Keratinocyte (primary cell): ENCODE measurements at regions not wholly inside any gene's neighbourhood (a gene's known extent, or its start where the extent isn't known, plus 50 kb on each side); places are given as distances from the start of the nearest gene placed in this dataset.

Experiments
- DNase-seq: peaks from one replicate; pipeline ENCODE4 v3.0.0-alpha.2; 2011; ENCODE audit warnings: low read depth, missing footprints, low spot score
- FAIRE-seq: peaks from 2 replicates; lab custom pipeline; 2011; peaks lifted over from hg19 to GRCh38; lab: Jason Lieb, UNC
- H2AFZ ChIP-seq: 2 replicates; pipeline ENCODE4 v1.6.0; 2012; ENCODE audit warnings: low read length, control low read depth, inconsistent platforms; ENCODE audit not compliant: control insufficient read depth
- H3K27ac ChIP-seq: 2 replicates; pipeline ENCODE4 v1.5.1; 2011; ENCODE audit warnings: low read length; ENCODE audit not compliant: control insufficient read depth, insufficient read depth
- H3K27me3 ChIP-seq: 3 replicates; pipeline ENCODE4 v1.6.0; 2011; ENCODE audit warnings: low read length; ENCODE audit not compliant: control insufficient read depth, insufficient read depth; ENCODE audit errors: extremely low read depth
- H3K36me3 ChIP-seq, 2 experiments: 2 replicates in 1 of 2; 3 replicates in 1 of 2; pipeline ENCODE4 v1.5.1; 2011; ENCODE audit warnings: low read length in 2 of 2, mild to moderate bottlenecking in 1 of 2; ENCODE audit not compliant: control insufficient read depth in 2 of 2, insufficient read depth in 2 of 2; ENCODE audit errors: extremely low read depth in 1 of 2
- H3K4me1 ChIP-seq: 3 replicates; pipeline ENCODE4 v1.5.1; 2011; ENCODE audit warnings: low read length; ENCODE audit not compliant: control insufficient read depth, insufficient read depth; ENCODE audit errors: extremely low read depth
- H3K4me2 ChIP-seq: 3 replicates; pipeline ENCODE4 v1.6.0; 2011; ENCODE audit warnings: low read depth, low read length; ENCODE audit not compliant: control insufficient read depth, insufficient read depth; ENCODE audit errors: extremely low read depth
- H3K4me3 ChIP-seq, 3 experiments: fragments of 200-600 bp in 1 of 3; sonication (generic) in 1 of 3; 2 replicates in 2 of 3; 3 replicates in 1 of 3; pipeline ENCODE4 v1.5.1; 2011 to 2016; ENCODE audit warnings: low read length in 3 of 3, mild to moderate bottlenecking in 3 of 3, control low read depth in 2 of 3, inconsistent platforms in 1 of 3, low read depth in 1 of 3, mixed read lengths in 1 of 3, mixed run types in 1 of 3, moderate library complexity in 1 of 3; ENCODE audit not compliant: control insufficient read depth in 2 of 3, insufficient read depth in 2 of 3; ENCODE audit errors: extremely low read depth in 1 of 3
- H3K79me2 ChIP-seq: 2 replicates; pipeline ENCODE4 v1.6.0; 2012; ENCODE audit warnings: low read length; ENCODE audit not compliant: control insufficient read depth, insufficient read depth
- H3K9ac ChIP-seq: 3 replicates; pipeline ENCODE4 v1.6.0; 2011; ENCODE audit warnings: low read length; ENCODE audit not compliant: control insufficient read depth, insufficient read depth; ENCODE audit errors: extremely low read depth
- H3K9me1 ChIP-seq: 3 replicates; pipeline ENCODE4 v1.6.0; 2011; ENCODE audit warnings: low read length; ENCODE audit not compliant: control insufficient read depth, insufficient read depth; ENCODE audit errors: extremely low read depth
- H3K9me3 ChIP-seq: 2 replicates; pipeline ENCODE4 v1.5.1; 2012; ENCODE audit warnings: low read depth, low read length; ENCODE audit not compliant: control insufficient read depth
- H4K20me1 ChIP-seq: 3 replicates; pipeline ENCODE4 v1.6.0; 2011; ENCODE audit warnings: low read length; ENCODE audit not compliant: control insufficient read depth, insufficient read depth; ENCODE audit errors: extremely low read depth
- EZH2 ChIP-seq: IDR thresholded peaks from one replicate; pipeline ENCODE4 v1.6.1; 2012; ENCODE audit warnings: inconsistent platforms, mild to moderate bottlenecking, low read length, moderate library complexity
- dilution Hi-C: fragments of 300-500 bp; cut with MboI; formaldehyde crosslinking; loops from one replicate; pipeline ENCODE4 v1.7.0; 2020; ENCODE audit warnings: low sequenced_read_pairs; ENCODE audit not compliant: extremely low pct_ligation_motif_present
- TF ChIP-seq, protein P1 (sequence below), 3 experiments: IDR thresholded peaks in 1 of 3; conservative IDR thresholded peaks in 1 of 3; optimal IDR thresholded peaks in 1 of 3; 2 replicates in 2 of 3; 3 replicates in 1 of 3; pipeline versions ENCODE3 to v1.5.1; 2011; ENCODE audit warnings: low read length in 3 of 3, mild to moderate bottlenecking in 3 of 3, moderate library complexity in 2 of 3, control low read depth in 1 of 3, inconsistent platforms in 1 of 3; ENCODE audit not compliant: insufficient read depth in 2 of 3; ENCODE audit errors: extremely low read depth in 1 of 3

DNA sequence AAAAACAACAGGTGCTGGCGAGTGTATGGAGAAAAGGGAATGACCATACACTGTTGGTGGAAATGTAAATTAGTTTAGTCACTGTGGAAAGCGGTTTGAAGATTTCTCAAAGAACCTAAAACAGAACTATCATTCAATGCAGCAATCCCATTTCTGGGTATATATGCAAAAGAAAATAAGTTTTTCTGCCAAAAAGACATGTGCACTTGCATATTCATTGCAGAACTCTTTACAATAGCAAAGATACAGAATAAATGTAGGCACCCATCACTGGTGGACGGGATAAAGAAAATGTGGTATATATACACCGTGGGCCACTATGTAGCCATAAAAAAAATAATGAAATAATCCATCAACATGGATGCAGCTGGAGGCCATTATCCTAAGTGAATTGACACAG lies 105.1 kb upstream of the FSTL5 start:
- Histone ChIP-seq H3K79me2 (no peaks in the 10 kb centered on the region), H3K27me3 (no peaks in the 10 kb centered on the region), H3K4me1 (no peaks in the 10 kb centered on the region), H3K9me3 (peaks cover 2% of the 10 kb centered on the region), H3K36me3 (no peaks in the 10 kb centered on the region), H2AFZ (no peak overlapping the region), H3K9ac (no peak overlapping the region), H3K9me1 (no peaks in the 10 kb centered on the region), H4K20me1 (no peaks in the 10 kb centered on the region), H3K4me3 (no peak overlapping the region), H3K27ac (no peak overlapping the region), H3K4me2 (no peak overlapping the region)
- DNase-seq (no peak), FAIRE-seq (no peak)
- dilution Hi-C loops, result no loop called here
- TF ChIP-seq, protein P1, sequence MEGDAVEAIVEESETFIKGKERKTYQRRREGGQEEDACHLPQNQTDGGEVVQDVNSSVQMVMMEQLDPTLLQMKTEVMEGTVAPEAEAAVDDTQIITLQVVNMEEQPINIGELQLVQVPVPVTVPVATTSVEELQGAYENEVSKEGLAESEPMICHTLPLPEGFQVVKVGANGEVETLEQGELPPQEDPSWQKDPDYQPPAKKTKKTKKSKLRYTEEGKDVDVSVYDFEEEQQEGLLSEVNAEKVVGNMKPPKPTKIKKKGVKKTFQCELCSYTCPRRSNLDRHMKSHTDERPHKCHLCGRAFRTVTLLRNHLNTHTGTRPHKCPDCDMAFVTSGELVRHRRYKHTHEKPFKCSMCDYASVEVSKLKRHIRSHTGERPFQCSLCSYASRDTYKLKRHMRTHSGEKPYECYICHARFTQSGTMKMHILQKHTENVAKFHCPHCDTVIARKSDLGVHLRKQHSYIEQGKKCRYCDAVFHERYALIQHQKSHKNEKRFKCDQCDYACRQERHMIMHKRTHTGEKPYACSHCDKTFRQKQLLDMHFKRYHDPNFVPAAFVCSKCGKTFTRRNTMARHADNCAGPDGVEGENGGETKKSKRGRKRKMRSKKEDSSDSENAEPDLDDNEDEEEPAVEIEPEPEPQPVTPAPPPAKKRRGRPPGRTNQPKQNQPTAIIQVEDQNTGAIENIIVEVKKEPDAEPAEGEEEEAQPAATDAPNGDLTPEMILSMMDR (optimal IDR thresholded peaks at IDR 0.05 in 1 of 3, IDR thresholded peaks at IDR 0.05 in 1 of 3, conservative IDR thresholded peaks at IDR 0.05 in 1 of 3; ENCODE audit: extremely low read depth in 1 of 3, insufficient read depth in 2 of 3, low read length in 3 of 3), result no peak
- TF ChIP-seq EZH2, result no peak

DNA sequence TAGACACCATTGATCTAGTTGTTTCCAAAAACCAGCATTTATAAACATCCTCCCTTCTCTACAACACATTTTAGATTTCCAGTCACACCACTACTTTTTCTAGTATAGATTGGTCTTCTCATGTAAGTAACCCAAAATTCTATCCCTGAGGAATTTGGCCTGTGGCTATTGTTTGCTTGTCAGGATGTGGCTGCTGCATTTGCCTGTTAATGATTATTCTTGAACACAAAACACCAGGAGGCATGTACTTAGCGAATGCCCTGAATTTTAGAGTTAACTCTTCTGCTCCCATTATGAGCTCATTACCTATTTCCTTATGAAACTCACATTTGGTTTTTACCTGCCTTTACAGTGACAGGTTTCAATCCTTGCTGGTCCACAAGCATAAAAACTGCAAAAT lies 102.0 kb upstream of the FSTL5 start:
- FAIRE-seq (no peak), DNase-seq (no peak)
- no peak for TF ChIP-seq EZH2
- TF ChIP-seq, protein P1 (optimal IDR thresholded peaks at IDR 0.05 in 1 of 3, IDR thresholded peaks at IDR 0.05 in 1 of 3, conservative IDR thresholded peaks at IDR 0.05 in 1 of 3; ENCODE audit: extremely low read depth in 1 of 3, insufficient read depth in 2 of 3, low read length in 3 of 3), result no peak
- no peaks in the 10 kb centered on the region for H3K9me1 ChIP-seq
- H3K4me2 ChIP-seq, result no peak overlapping the region
- dilution Hi-C loops, result no loop called here
- no peak overlapping the region for H3K9ac ChIP-seq
- H3K27ac ChIP-seq, result no peak overlapping the region
- no peaks in the 10 kb centered on the region for H4K20me1 ChIP-seq
- peaks cover 2% of the 10 kb centered on the region for H3K9me3 ChIP-seq
- H3K4me3 ChIP-seq, result no peak overlapping the region
- H3K27me3 ChIP-seq, result no peaks in the 10 kb centered on the region
- no peaks in the 10 kb centered on the region for H3K4me1 ChIP-seq
- no peak overlapping the region for H2AFZ ChIP-seq
- no peaks in the 10 kb centered on the region for H3K36me3 ChIP-seq
- no peaks in the 10 kb centered on the region for H3K79me2 ChIP-seq
